H1 (cell line): ENCODE measurements at regions not wholly inside any gene's neighbourhood (a gene's known extent, or its start where the extent isn't known, plus 50 kb on each side); places are given as distances from the start of the nearest gene placed in this dataset.

Experiments
- CBX5 ChIP-seq: fragments of 300-800, 300-1000 bp; sonication (generic); IDR thresholded peaks from 2 replicates; pipeline ENCODE4 v1.7.1; 2016; ENCODE audit warnings: antibody characterized with exemption, low read length, low read depth
- EGR1 ChIP-seq: IDR thresholded peaks from 2 replicates; pipeline ENCODE4 v1.6.1; 2011; ENCODE audit warnings: low read depth, low read length, borderline replicate concordance
- EP300 ChIP-seq, 2 experiments: IDR thresholded peaks; 1 replicate in 1 of 2; 2 replicates in 1 of 2; pipeline ENCODE4 v1.6.1; 2011 to 2012; ENCODE audit warnings: low read depth in 2 of 2, low read length in 2 of 2, mild to moderate bottlenecking in 2 of 2, borderline replicate concordance in 1 of 2, inconsistent platforms in 1 of 2, moderate library complexity in 1 of 2
- KDM5A ChIP-seq: fragments of 200-600 bp; IDR thresholded peaks from 2 replicates; pipeline ENCODE4 v1.7.1; 2012; ENCODE audit warnings: mild to moderate bottlenecking, low read length, inconsistent platforms, mixed read lengths
- SP4 ChIP-seq: IDR thresholded peaks from 2 replicates; pipeline ENCODE4 v1.6.1; 2012; ENCODE audit warnings: low read length, inconsistent platforms
- ZNF274 ChIP-seq: IDR thresholded peaks from 2 replicates; pipeline ENCODE4 v1.7.0; 2012; ENCODE audit warnings: low read length, borderline replicate concordance; ENCODE audit errors: extremely low read depth

- TF ChIP-seq ZNF274 (no peak), EGR1 (no peak), CBX5 (no peak), KDM5A (no peak), EP300 (IDR thresholded peaks at IDR 0.05; ENCODE audit: borderline replicate concordance in 1 of 2, low read depth in 2 of 2, low read length in 2 of 2) (no peak), SP4 (no peak)
- TF ChIP-seq, all 59 proteins: peak for 0
These were observed 275.5 kb downstream of the MAP2K4 start (continued) for GRCh38 chr17:12296209-12296625.
